OCI-LY7 (cell line): ENCODE measurements at regions not wholly inside any gene's neighbourhood (a gene's known extent, or its start where the extent isn't known, plus 50 kb on each side); places are given as distances from the start of the nearest gene placed in this dataset.

Experiments used
- BruUV-seq: library from RNA; stranded (reverse); fragments of 400-500 nt; replicated peaks from 2 replicates; lab custom pipeline; 2021; lab: Mats Ljungman, UMichigan
- CTCF ChIA-PET: fragments of 300-600 bp; sonication (Branson Sonifier 250); formaldehyde crosslinking; loops from one replicate; lab custom pipeline; 2022; ENCODE audit warnings: antibody characterized with exemption; ENCODE audit not compliant: unreplicated experiment; lab: Charles Lee
- POLR2A ChIA-PET: fragments of 300-600 bp; sonication (Branson Sonifier 250); formaldehyde crosslinking; loops from one replicate; lab custom pipeline; 2022; ENCODE audit warnings: antibody characterized with exemption; lab: Charles Lee
- DNase-seq: peaks from one replicate; pipeline ENCODE4 v3.0.0-alpha.2; 2015; ENCODE audit warnings: low spot score
- H2AFZ ChIP-seq: fragments of 200-600 bp; sonication (generic), shearing (Covaris generic); 2 replicates; pipeline ENCODE4 v1.6.1; 2014; ENCODE audit warnings: mild to moderate bottlenecking, antibody characterized with exemption, low read length, moderate library complexity
- H3K27ac ChIP-seq: fragments of 200-600 bp; sonication (generic); 2 replicates; pipeline ENCODE4 v1.5.1; 2014; ENCODE audit warnings: mixed run types, low read depth, mild to moderate bottlenecking, moderate library complexity, low read length, inconsistent platforms; ENCODE audit not compliant: poor library complexity, severe bottlenecking
- H3K36me3 ChIP-seq: fragments of 200-600 bp; sonication (generic); 2 replicates; pipeline ENCODE4 v1.6.1; 2014; ENCODE audit warnings: mild to moderate bottlenecking, antibody characterized with exemption, low read length, moderate library complexity, mixed read lengths; ENCODE audit not compliant: insufficient read depth
- H3K4me1 ChIP-seq: fragments of 200-600 bp; sonication (generic); 2 replicates; pipeline ENCODE4 v1.5.1; 2014; ENCODE audit warnings: mild to moderate bottlenecking, low read length; ENCODE audit not compliant: insufficient read depth, poor library complexity, severe bottlenecking
- H3K4me2 ChIP-seq: fragments of 200-600 bp; sonication (generic); 2 replicates; pipeline ENCODE4 v1.6.1; 2014; ENCODE audit warnings: mild to moderate bottlenecking, low read length
- H3K4me3 ChIP-seq: fragments of 200-600 bp; sonication (generic); 2 replicates; pipeline ENCODE4 v1.5.1; 2014; ENCODE audit warnings: mild to moderate bottlenecking, low read depth, low read length; ENCODE audit not compliant: poor library complexity, severe bottlenecking
- H3K79me2 ChIP-seq: fragments of 200-600 bp; sonication (generic); 2 replicates; pipeline ENCODE4 v1.6.1; 2016; ENCODE audit warnings: low read depth, mild to moderate bottlenecking, low read length, moderate library complexity, mixed read lengths; ENCODE audit not compliant: insufficient read depth
- H3K9me2 ChIP-seq: fragments of 200-600 bp; sonication (generic); 2 replicates; pipeline ENCODE4 v1.6.1; 2016; ENCODE audit warnings: mild to moderate bottlenecking, low read length, mixed read lengths; ENCODE audit not compliant: insufficient read depth
- H3K9me3 ChIP-seq: fragments of 200-600 bp; sonication (generic); 2 replicates; pipeline ENCODE4 v1.6.1; 2014; ENCODE audit warnings: mild to moderate bottlenecking, mixed run types, low read length, mixed read lengths
- H4K20me1 ChIP-seq: fragments of 200-600 bp; sonication (generic); 2 replicates; pipeline ENCODE4 v1.6.1; 2014; ENCODE audit warnings: mild to moderate bottlenecking, antibody characterized with exemption, low read length, moderate library complexity, mixed read lengths; ENCODE audit not compliant: insufficient read depth
- EZH2phosphoT487 ChIP-seq: fragments of 200-600 bp; sonication (generic); IDR thresholded peaks from 2 replicates; pipeline ENCODE4 v1.6.1; 2018; ENCODE audit warnings: low read depth, borderline replicate concordance, mild to moderate bottlenecking, mixed run types, antibody characterized with exemption, low read length, moderate library complexity, mixed read lengths
- intact Hi-C: fragments of 100-400 bp; cut with micrococcal nuclease; formaldehyde crosslinking; loops from one replicate; pipeline ENCODE4 v1.10.0; 2022; ENCODE audit not compliant: unreplicated experiment
- TF ChIP-seq, protein P1 (sequence below): fragments of 200-600 bp; sonication (generic); conservative IDR thresholded peaks from 2 replicates; pipeline ENCODE4 v1.5.1; 2014; ENCODE audit warnings: mild to moderate bottlenecking, antibody characterized with exemption, low read length, moderate library complexity, mixed read lengths

DNA sequence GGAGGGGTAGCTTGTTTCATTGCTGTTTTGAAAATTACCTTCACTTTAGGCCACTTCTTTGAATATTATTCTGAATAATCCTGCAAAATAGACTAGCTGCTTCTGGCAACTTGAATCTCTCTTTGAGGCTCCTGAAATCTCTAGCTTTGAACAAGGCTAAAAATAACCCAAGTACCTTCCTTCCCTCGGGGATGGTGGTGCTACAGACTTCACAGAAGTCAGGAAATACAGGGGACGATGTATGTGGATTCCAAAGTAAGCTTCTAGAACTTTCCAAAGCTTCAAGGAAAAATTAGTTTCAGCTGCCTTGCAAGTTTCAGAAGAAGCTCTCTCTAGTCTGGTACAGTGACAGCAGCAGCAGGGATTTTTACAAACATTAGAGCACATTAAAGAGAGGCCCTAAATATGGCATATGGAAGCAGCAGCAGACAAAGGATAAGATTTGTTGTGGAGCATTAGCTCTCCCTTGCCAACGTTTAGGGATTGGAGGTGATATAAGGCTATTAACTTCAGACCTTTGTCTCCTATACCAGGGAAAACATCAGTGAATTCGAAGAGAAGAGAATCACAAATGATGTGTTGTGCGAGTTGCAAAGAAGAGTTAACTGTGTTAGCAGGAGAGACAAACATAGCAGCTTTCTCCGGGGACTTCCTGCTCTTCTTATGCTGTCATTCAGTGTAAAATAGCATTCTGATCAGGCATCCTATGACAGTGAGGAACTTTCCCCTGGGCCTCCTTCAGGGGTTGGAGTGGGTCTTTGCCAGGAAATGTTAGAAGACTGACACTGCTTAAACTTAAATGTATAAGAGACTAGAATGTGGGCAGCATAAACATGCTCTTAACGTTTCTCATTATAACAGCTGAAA, 783.0 kb upstream of the ARPP21 start:
- no peak overlapping the region for H3K4me3 ChIP-seq
- H3K4me2 ChIP-seq = no peak overlapping the region
- no peak for DNase-seq
- intact Hi-C loops = no loop called here
- ChIA-PET CTCF (no interaction called here), POLR2A (interaction anchor here (0.6 to 1.2 kb wide), 5 partner anchors 11 to 231 kb away, joined by 3 to 4 read pairs (median 3); no protein-coding TSS in a partner anchor)
- no TSS peak for BruUV-seq
- H3K27ac ChIP-seq = no peak overlapping the region
- H3K4me1 ChIP-seq = peaks cover 8% of the 10 kb centered on the region
- H3K36me3 ChIP-seq = no peaks in the 10 kb centered on the region
- no peaks in the 10 kb centered on the region for H4K20me1 ChIP-seq
- H3K79me2 ChIP-seq = no peaks in the 10 kb centered on the region
- peak overlapping the region; percentile 34 for H2AFZ ChIP-seq
- H3K9me2 ChIP-seq = no peaks in the 10 kb centered on the region
- no peak for TF ChIP-seq EZH2phosphoT487
- TF ChIP-seq, protein P1, sequence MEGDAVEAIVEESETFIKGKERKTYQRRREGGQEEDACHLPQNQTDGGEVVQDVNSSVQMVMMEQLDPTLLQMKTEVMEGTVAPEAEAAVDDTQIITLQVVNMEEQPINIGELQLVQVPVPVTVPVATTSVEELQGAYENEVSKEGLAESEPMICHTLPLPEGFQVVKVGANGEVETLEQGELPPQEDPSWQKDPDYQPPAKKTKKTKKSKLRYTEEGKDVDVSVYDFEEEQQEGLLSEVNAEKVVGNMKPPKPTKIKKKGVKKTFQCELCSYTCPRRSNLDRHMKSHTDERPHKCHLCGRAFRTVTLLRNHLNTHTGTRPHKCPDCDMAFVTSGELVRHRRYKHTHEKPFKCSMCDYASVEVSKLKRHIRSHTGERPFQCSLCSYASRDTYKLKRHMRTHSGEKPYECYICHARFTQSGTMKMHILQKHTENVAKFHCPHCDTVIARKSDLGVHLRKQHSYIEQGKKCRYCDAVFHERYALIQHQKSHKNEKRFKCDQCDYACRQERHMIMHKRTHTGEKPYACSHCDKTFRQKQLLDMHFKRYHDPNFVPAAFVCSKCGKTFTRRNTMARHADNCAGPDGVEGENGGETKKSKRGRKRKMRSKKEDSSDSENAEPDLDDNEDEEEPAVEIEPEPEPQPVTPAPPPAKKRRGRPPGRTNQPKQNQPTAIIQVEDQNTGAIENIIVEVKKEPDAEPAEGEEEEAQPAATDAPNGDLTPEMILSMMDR = no peak
- no peaks in the 10 kb centered on the region for H3K9me3 ChIP-seq

DNA sequence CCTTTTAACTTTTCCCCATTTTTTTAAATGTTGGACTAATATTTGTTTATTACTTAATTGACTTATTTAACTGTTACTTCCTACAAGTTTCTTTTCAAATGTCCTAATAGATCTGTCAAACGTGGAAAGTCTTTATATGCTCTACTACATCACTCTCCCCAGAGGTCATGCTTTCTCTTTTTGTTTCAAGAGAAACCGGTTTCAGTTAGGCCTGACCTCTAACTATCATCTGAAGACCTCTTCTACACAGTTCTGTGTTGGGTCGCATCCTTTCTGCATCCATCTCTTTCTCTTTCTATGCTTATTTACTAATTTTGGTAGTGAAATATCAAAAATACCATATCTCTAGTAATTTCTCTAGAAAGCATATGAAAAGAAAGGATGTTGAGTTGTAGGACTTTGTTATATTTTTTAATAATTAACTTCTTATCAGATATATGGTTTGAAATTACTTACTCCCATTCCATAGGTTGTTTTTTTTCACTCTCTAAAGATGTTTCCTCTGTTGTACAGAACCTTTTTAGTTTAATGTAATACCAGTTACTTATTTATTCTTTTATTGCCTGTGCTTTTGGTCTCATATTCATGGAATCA, 781.2 kb upstream of the ARPP21 start:
- POLR2A ChIA-PET = interaction anchor here (1.2 kb wide), 1 partner anchor 20 kb away, joined by 4 read pairs; no protein-coding TSS in a partner anchor
- no peaks in the 10 kb centered on the region for H3K9me2 ChIP-seq
- H3K79me2 ChIP-seq = no peaks in the 10 kb centered on the region
- no peak overlapping the region for H3K27ac ChIP-seq
- no peaks in the 10 kb centered on the region for H3K9me3 ChIP-seq
- TF ChIP-seq, protein P1 = no peak
- TF ChIP-seq EZH2phosphoT487 = no peak
- no peak for DNase-seq
- no peaks in the 10 kb centered on the region for H4K20me1 ChIP-seq
- H2AFZ ChIP-seq = no peak overlapping the region
- no TSS peak for BruUV-seq
- H3K4me3 ChIP-seq = no peak overlapping the region
- no peak overlapping the region for H3K4me2 ChIP-seq
- CTCF ChIA-PET = no interaction called here
- peaks cover 24% of the 10 kb centered on the region for H3K4me1 ChIP-seq
- intact Hi-C loops = no loop called here
- H3K36me3 ChIP-seq = no peaks in the 10 kb centered on the region
